Lower leg skin (tissue), 4 donors: ENCODE measurements at regions not wholly inside any gene's neighbourhood (a gene's known extent, or its start where the extent isn't known, plus 50 kb on each side); places are given as distances from the start of the nearest gene placed in this dataset.
A peak's percentile ranks its signal among the peaks of the same experiment; 100 is the strongest.

Experiments
- DNase-seq, 2 donors: peaks; one replicate each; pipeline ENCODE4 v3.0.0-alpha.2; 2019; ENCODE audit warnings: low spot score in 2 of 2
- H3K4me3 ChIP-seq: fragments of 200-600 bp; sonication (generic); 2 replicates; pipeline ENCODE4 v1.5.1; 2017; ENCODE audit warnings: mild to moderate bottlenecking, low read depth; ENCODE audit not compliant: poor library complexity, severe bottlenecking
- CTCF ChIP-seq, 3 donors: fragments of 450-650 bp; IDR thresholded peaks; one replicate each; pipeline ENCODE4 v1.5.1; 2016; ENCODE audit warnings: antibody characterized with exemption in 3 of 3, mild to moderate bottlenecking in 3 of 3, moderate library complexity in 2 of 3
- POLR2A ChIP-seq, 2 donors: fragments of 450-650 bp; IDR thresholded peaks; one replicate each; pipeline ENCODE4 v1.6.1; 2016 to 2017; ENCODE audit warnings: antibody characterized with exemption in 2 of 2, mild to moderate bottlenecking in 1 of 2, moderate library complexity in 1 of 2
- WGBS, 2 donors: methylation state at CpG; one replicate each; pipeline ENCODE4 v1.1.5; 2018; 5-methylcytosine and 5-hydroxymethylcytosine counted together
- intact Hi-C: fragments of 100-400 bp; cut with DNase I; formaldehyde crosslinking; loops from one replicate; pipeline ENCODE4 v1.15.0; 2023; ENCODE audit warnings: low total_unique reads

- 60 to 66% methylated on average over 4 of the region's 4 CpGs for WGBS, 2 donors
- no peak for DNase-seq
- intact Hi-C loops = no loop called here
- no peak overlapping the region for H3K4me3 ChIP-seq
- TF ChIP-seq CTCF (IDR thresholded peaks at IDR 0.05) (no peak), POLR2A (IDR thresholded peaks at IDR 0.05) (no peak)
Measured at GRCh38 chr11:32273931-32274330, 161.4 kb downstream of the WT1 start.

- no peak overlapping the region for H3K4me3 ChIP-seq
- 65 to 66% methylated on average over 3 of the region's 3 CpGs for WGBS, 2 donors
- intact Hi-C loops = no loop called here
- no peak for DNase-seq
- no peak for TF ChIP-seq POLR2A (IDR thresholded peaks at IDR 0.05)
- no peak for TF ChIP-seq CTCF (IDR thresholded peaks at IDR 0.05)
Measured at GRCh38 chr11:32279672-32280071, 155.7 kb downstream of the WT1 start.

GRCh38 chr11:32280339-32280738 is 155.0 kb downstream of the WT1 start:
- DNase-seq = no peak
- no peak overlapping the region for H3K4me3 ChIP-seq
- TF ChIP-seq POLR2A (IDR thresholded peaks at IDR 0.05) = no peak
- TF ChIP-seq CTCF (IDR thresholded peaks at IDR 0.05) = no peak
- 97% methylated on average over 1 of the region's 1 CpG for WGBS, 2 donors
- intact Hi-C loops = no loop called here

- DNase-seq = no peak
- TF ChIP-seq CTCF (IDR thresholded peaks at IDR 0.05) (no peak), POLR2A (IDR thresholded peaks at IDR 0.05) (no peak)
- intact Hi-C loops = no loop called here
- WGBS, 2 donors = 21 to 28% methylated on average over 1 of the region's 1 CpG
- no peak overlapping the region for H3K4me3 ChIP-seq
Measured at GRCh38 chr11:32288276-32288675, 147.1 kb downstream of the WT1 start.

GRCh38 chr11:32289701-32290100 is 145.6 kb downstream of the WT1 start:
- H3K4me3 ChIP-seq = no peak overlapping the region
- DNase-seq = no peak
- intact Hi-C loops = no loop called here
- TF ChIP-seq CTCF (IDR thresholded peaks at IDR 0.05) = no peak
- TF ChIP-seq POLR2A (IDR thresholded peaks at IDR 0.05) = no peak
- WGBS, 2 donors = 86 to 87% methylated on average over 5 of the region's 5 CpGs

- TF ChIP-seq CTCF (IDR thresholded peaks at IDR 0.05) (no peak), POLR2A (IDR thresholded peaks at IDR 0.05) (no peak)
- intact Hi-C loops = no loop called here
- H3K4me3 ChIP-seq = no peak overlapping the region
- WGBS, 2 donors = 32 to 38% methylated on average over 3 of the region's 3 CpGs
- peak in 1 of 2 donors; percentile 76 for DNase-seq
Measured at GRCh38 chr11:32290783-32291182, 144.6 kb downstream of the WT1 start.
